ENCODE measurements at regions not wholly inside any gene's neighbourhood (a gene's known extent, or its start where the extent isn't known, plus 50 kb on each side); places are given as distances from the start of the nearest gene placed in this dataset.
"Not testable (repeated sequence)": the region's sequence is repeated elsewhere in the genome, so short reads cannot be mapped to it uniquely, and the experiment has no call there.

GRCh38 chr3:195653641-195654040 lies 67.1 kb upstream of the MUC20 start:
- H3K36me3 ChIP-seq; H3K9me3 ChIP-seq; DNase-seq (ENCODE audit: low spot score); H3K4me3 ChIP-seq; H3K27ac ChIP-seq; H3K4me1 ChIP-seq (ENCODE audit: control insufficient read depth in 1 of 2, low read depth in 2 of 2); ATAC-seq (ENCODE audit: insufficient number of reproducible peaks, low FRiP score, low read depth); H3K27me3 ChIP-seq (replicated peaks; ENCODE audit: insufficient read depth): not testable (repeated sequence)
- peak; percentile 19 for TF ChIP-seq CTCF (IDR thresholded peaks at IDR 0.05)

- not testable (repeated sequence) for H3K4me3 ChIP-seq; H3K36me3 ChIP-seq; H3K4me1 ChIP-seq (ENCODE audit: control insufficient read depth in 1 of 2, low read depth in 2 of 2); H3K9me3 ChIP-seq; H3K27ac ChIP-seq; ATAC-seq (ENCODE audit: insufficient number of reproducible peaks, low FRiP score, low read depth); DNase-seq (ENCODE audit: low spot score); H3K27me3 ChIP-seq (replicated peaks; ENCODE audit: insufficient read depth)
These were observed 64.4 kb upstream of the APOD start for GRCh38 chr3:195647912-195648702.

DNA sequence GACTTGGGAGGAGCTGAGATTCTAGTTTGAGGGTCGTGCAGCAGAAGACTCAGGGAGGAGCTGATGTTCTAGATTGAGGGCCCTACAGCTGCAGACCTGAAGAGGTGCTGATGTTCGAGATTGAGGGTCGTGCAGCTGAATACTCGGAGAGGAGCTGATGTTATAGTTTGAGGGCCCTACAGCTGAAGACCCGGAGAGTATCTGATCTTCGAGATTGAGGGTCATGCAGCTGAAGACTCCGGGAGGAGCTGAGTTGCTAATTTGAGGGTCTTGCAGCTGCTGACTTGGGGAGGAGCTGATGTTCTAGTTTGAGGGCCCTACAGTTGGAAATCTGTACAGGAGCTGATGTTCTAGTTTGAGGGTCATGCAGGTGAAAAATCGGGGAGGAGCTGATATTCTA lies 62.1 kb upstream of the APOD start:
- H3K36me3 ChIP-seq; H3K4me1 ChIP-seq (ENCODE audit: control insufficient read depth in 1 of 2, low read depth in 2 of 2); H3K4me3 ChIP-seq; H3K27ac ChIP-seq; H3K9me3 ChIP-seq; DNase-seq (ENCODE audit: low spot score); ATAC-seq (ENCODE audit: insufficient number of reproducible peaks, low FRiP score, low read depth); H3K27me3 ChIP-seq (replicated peaks; ENCODE audit: insufficient read depth): not testable (repeated sequence)

DNA sequence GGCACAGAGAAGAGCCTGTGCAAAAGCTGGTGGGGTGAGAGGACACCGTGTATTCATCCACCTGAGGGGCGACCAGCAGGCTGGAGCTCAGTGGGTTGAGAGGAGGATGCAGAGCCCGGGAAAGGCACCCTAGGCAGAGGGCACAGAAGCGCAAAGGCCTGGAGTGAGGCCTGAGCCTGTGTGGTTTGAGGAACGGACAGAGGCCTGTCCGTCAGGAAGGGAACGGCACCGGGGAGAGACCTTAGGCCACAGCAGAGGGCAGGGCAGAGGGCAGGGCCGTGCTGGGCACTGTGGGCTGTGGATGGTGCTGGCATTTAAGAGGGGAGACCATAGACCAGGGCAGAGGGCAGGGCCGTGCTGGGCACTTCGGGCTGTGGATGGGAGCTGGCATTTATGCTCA lies 59.5 kb upstream of the APOD start:
- not testable (repeated sequence) for H3K27me3 ChIP-seq (replicated peaks; ENCODE audit: insufficient read depth); H3K36me3 ChIP-seq; H3K9me3 ChIP-seq; H3K4me3 ChIP-seq; ATAC-seq (ENCODE audit: insufficient number of reproducible peaks, low FRiP score, low read depth); H3K27ac ChIP-seq; DNase-seq (ENCODE audit: low spot score); H3K4me1 ChIP-seq (ENCODE audit: control insufficient read depth in 1 of 2, low read depth in 2 of 2)

DNA sequence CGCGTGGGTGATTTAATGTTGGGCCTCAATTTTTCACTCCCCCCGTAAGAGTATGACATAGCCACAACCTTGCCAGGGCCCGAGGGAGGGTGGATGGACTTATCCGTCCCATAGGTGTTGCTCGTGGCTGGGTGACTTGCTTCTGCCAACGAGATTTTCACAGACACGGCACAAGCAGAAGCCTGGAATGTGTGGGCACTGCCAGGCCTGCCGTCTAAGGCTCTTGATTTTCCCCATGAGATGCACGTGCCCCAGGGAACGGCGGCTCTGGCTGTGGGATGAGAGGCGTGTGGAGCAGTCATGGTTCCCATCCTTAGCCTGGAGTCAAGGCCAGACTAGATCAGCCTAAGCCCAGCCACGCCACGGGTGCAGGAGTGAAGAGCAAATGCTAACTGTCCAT lies 58.6 kb upstream of the APOD start:
- H3K4me1 ChIP-seq (ENCODE audit: control insufficient read depth in 1 of 2, low read depth in 2 of 2); H3K27ac ChIP-seq; H3K36me3 ChIP-seq; ATAC-seq (ENCODE audit: insufficient number of reproducible peaks, low FRiP score, low read depth); H3K27me3 ChIP-seq (replicated peaks; ENCODE audit: insufficient read depth); H3K9me3 ChIP-seq; H3K4me3 ChIP-seq; DNase-seq (ENCODE audit: low spot score): not testable (repeated sequence)

GRCh38 chr3:195638456-195638855 lies 54.7 kb upstream of the APOD start:
- H3K4me3 ChIP-seq; H3K27me3 ChIP-seq (replicated peaks; ENCODE audit: insufficient read depth); ATAC-seq (ENCODE audit: insufficient number of reproducible peaks, low FRiP score, low read depth); H3K27ac ChIP-seq; H3K36me3 ChIP-seq; DNase-seq (ENCODE audit: low spot score); H3K9me3 ChIP-seq; H3K4me1 ChIP-seq (ENCODE audit: control insufficient read depth in 1 of 2, low read depth in 2 of 2): not testable (repeated sequence)

DNA sequence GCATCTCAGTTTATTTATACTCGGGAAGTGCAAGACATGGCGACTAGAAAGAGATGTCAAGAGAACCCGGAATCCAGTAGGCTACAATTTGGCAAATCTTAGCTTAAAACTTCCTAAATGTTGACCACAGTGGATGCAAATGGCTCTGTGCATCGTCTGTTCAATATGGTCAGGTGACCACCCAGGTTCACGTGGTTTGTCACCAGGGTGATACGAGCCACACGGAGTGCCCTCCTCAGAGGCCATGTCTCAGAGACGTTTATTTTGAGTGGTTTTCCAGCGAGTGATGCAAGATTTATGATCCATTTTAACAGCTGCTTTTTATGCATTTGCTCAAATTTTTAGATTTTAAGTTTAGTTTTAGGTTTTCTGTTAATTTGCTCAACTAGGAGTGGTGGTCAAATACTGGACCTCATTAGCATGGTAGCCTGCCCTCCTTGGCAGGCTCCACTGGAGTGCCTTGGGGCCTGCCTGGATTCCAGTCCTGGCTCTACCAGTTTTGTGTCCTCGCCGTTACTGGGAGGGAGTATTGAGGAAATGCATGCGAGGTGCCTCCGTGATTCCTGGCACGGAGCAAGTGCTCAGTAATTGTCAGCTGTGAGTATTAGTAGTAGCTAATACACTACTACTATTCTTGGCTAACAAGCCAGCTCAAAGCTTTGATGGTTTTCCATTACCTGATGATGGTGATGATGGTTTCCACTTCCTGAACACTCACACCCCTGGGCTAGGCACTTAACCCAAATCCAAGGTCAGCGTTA lies 53.9 kb upstream of the APOD start:
- H3K9me3 ChIP-seq; H3K36me3 ChIP-seq; H3K4me3 ChIP-seq; H3K27me3 ChIP-seq (replicated peaks; ENCODE audit: insufficient read depth); DNase-seq (ENCODE audit: low spot score); ATAC-seq (ENCODE audit: insufficient number of reproducible peaks, low FRiP score, low read depth); H3K27ac ChIP-seq; H3K4me1 ChIP-seq (ENCODE audit: control insufficient read depth in 1 of 2, low read depth in 2 of 2): not testable (repeated sequence)

DNA sequence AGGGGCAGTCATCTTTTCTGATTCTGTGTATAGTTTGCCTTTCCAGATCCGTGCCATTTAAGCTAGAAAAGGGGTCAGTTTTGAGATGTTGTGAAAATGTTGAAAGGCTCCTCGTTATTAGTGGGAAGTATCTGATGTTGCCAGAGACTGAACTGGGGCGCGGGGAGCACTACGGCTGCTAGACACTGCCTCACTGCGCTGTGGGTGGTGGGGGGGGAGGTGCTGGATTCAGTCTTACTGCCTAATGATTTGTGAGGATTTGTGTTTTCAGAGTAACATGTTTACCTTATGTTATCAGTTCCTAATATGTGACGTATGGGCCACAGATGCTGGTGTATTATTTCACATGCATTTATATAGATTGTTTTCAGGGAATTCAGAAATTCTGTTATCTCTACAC lies 53.3 kb upstream of the APOD start:
- H3K4me3 ChIP-seq; H3K27ac ChIP-seq; H3K4me1 ChIP-seq (ENCODE audit: control insufficient read depth in 1 of 2, low read depth in 2 of 2); H3K36me3 ChIP-seq; H3K9me3 ChIP-seq; H3K27me3 ChIP-seq (replicated peaks; ENCODE audit: insufficient read depth); DNase-seq (ENCODE audit: low spot score); ATAC-seq (ENCODE audit: insufficient number of reproducible peaks, low FRiP score, low read depth): not testable (repeated sequence)

DNA sequence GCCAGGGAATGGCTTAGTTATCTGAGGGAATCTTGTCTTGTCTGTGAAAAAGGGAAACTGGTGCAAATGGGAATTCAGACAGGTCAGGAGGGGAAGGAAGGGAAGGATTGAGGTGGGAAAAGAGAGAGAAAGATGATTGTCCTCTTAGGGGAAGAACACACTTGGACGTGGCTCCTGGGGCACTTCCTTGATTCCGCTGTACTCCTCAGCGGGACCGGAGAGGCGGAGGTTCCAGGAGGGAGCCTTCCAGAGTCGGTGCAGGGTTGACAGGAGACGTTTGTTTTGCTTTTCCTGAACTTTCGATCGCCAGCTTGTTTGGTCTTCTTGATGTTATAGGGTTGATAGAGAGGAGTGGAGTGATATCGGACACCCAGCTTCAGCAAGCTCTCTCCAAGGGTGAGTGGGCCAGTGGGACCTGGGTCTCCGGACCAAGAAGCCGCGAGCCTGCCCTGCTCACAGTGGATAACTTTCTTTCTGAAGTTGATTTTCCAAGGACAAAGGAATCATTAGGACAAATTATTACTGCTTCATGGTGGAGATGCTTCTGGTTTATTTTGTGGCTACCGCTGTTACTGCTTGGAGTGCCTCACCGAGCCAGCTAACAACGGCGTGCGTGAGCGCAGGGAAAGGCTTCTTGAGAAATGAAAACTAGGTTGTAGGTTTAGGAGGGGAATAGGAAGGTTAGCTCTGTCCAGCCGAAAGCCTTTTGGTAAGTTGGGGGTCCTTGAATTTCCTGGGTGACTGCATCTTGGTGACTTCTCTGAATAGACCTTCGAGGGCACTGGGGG lies 52.4 kb upstream of the APOD start:
- H3K27me3 ChIP-seq (replicated peaks; ENCODE audit: insufficient read depth); H3K9me3 ChIP-seq; DNase-seq (ENCODE audit: low spot score); H3K36me3 ChIP-seq; ATAC-seq (ENCODE audit: insufficient number of reproducible peaks, low FRiP score, low read depth); H3K27ac ChIP-seq; H3K4me1 ChIP-seq (ENCODE audit: control insufficient read depth in 1 of 2, low read depth in 2 of 2): not testable (repeated sequence)
- peak overlapping the region; percentile 12 for H3K4me3 ChIP-seq

GRCh38 chr3:195635262-195635873 lies 51.6 kb upstream of the APOD start:
- DNase-seq (ENCODE audit: low spot score); H3K36me3 ChIP-seq; H3K9me3 ChIP-seq; H3K27me3 ChIP-seq (replicated peaks; ENCODE audit: insufficient read depth); H3K27ac ChIP-seq; H3K4me1 ChIP-seq (ENCODE audit: control insufficient read depth in 1 of 2, low read depth in 2 of 2); ATAC-seq (ENCODE audit: insufficient number of reproducible peaks, low FRiP score, low read depth): not testable (repeated sequence)
- H3K4me3 ChIP-seq, result peak overlapping the region; percentile 12

Measured in thoracic aorta (tissue), 2 donors.